ENCODE measurements at regions not wholly inside any gene's neighbourhood (a gene's known extent, or its start where the extent isn't known, plus 50 kb on each side); places are given as distances from the start of the nearest gene placed in this dataset.
A peak's percentile ranks its signal among the peaks of the same experiment; 100 is the strongest.
"Not testable (repeated sequence)": the region's sequence is repeated elsewhere in the genome, so short reads cannot be mapped to it uniquely, and the experiment has no call there.

DNA sequence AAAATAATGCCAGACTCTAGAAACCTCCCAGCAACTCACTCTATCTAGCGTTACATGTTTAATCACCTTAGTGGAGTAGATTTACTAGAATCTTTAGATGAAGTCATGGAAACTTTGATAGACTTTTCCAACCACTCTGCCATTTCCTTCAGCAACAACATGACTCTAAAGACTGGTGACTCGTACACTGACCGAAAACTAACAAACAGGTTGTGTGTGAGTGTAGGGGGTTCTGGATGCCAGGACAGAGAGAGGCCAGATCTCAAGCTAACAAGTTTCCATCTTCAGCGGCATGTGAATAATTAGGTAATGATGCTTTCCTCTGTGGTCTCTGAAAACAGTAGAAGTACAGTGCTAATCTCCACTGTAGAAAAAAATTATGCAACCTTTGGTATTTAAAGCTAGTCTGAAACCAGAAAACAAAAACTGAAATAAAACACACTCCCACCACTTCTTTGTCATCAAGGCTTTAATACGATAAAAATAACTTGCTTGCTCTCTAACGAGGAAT lies 286.4 kb downstream of the PRDM5 start:
- peak; percentile 10 for DNase-seq

DNA sequence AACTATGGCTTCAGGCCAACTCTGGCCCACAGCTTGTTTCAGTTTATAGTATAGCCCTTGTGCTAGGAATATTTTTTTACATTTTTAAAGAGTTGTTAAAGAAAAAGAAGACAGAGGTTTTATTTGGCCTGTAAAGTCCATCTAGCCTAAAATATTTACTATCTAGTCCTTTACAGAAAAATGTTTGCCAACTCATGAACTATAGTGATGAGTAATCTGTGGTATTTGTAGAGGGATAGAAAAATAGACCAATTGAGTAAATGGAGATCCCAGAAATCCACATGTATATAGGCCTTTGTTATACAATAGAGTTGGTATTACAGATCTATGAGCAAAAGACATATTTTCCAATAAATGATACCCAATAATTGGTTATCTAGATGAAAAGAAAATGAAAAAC lies 288.7 kb downstream of the PRDM5 start:
- peak; percentile 28 for DNase-seq

DNA sequence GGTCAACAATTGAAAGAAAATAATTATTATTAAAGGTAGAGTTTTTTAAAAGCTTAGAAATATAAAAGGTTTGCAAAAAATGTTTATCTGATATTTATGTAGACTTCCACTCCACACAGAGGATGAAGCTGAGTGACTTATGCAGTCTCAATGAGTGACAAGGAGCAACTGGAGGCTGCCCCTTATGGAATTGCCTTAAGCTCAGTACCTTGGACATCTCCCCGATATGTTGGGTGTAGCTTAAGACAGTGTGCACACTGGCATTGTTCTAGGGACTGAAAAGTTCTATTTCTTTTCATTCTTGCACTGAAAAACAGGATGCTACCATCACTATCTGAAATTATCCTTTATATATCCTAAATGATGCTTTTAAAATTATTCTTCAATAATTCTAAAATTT lies 292.1 kb downstream of the PRDM5 start:
- DNase-seq = peak; percentile 7

DNA sequence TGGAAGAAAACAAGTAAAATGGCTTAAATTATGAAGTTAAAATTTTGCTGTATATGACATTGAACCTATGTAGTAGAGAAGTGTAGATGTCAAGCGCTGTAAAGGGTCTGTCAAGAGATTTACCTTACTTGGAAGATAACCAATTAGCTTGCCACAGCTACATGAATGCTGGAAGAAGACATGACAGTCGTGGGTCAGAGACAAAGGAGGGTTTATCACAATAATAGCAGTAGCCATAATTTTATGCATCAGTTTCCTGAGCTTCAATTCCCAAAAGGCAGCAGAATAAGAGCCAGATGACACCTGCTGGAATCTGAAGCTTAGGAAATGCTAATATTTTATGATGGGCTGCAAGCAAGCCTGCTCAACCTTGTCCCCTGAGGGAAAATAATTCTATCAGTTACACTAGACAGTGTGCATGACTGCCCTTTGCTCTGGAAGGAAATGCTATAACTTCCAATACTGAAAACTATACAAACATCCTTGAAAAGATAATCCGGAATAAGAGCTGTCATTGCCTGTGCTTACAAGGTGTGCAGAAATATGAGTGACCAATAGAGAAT lies 292.9 kb downstream of the PRDM5 start:
- DNase-seq = no peak

DNA sequence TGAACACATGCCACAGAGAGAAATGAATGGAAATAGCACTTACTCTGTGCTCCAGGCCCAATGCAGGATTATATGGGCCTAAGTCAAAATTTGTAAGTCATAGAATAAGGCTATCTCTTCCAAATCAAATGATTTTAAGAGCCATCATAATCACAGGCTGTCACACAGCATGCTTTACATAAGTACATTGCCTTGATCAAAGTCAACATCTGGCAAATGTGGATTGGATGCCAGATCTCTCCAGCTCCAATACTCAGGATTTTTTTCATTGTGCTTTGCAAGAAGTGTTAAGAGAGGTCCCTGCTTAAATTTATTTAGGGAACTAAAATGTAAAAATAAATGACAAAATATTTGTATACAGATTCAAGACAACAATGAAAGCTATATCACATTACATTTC lies 299.9 kb downstream of the PRDM5 start:
- DNase-seq = no peak

DNA sequence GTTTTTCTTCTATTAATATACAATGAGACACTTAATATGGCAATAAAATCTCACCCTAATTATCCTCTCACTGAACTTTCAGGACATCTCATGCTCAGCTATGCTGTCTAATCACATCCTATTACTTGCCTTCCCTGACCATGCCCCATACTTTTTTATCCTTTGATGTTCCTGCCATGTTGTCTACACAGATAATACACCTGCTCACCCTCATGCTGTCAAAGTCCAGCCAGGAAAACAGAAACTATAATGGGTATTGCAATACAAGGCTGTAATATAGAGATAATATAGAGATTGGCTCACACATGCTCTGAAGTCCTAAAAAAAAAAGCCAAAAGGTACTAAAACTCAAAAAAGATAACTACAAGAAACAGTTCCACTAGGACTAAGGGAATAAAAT lies 305.4 kb downstream of the PRDM5 start:
- no peak for DNase-seq

DNA sequence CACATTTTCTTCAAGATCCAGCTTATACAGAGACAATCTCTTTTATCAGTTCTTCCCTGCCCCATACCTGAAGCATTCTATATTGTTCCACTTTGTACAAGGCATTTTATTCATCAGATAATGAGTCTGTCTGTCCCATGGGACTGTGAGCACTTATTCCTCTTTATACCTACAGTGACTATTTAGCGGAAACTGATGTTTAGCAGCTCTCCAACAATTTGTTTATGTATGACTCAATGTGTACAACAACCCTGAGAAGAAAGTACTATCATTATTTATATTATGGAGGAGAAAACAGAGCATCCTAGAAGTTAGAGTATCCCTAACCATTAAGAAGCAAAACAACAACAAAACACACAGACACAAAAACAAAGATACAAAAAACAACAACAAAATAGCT lies 306.5 kb downstream of the PRDM5 start:
- no peak for DNase-seq

DNA sequence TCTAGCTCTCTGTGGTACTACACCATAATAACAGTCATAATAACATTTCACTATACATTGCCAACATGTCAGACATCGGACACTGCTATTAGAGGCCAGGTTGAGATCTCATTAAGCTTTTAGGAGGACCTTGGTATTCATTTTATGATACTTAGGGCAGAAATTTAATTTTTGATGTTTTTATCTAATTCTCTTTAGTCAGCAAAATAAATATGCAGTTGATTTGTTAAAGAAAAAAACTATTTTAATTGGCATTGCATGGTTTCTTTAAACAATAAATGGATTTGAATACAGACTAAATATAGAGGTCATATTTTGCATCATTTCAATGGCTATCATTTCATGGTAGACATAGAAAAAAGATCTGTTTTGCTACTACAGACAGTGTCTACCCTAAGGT lies 308.7 kb downstream of the PRDM5 start:
- no peak for DNase-seq

DNA sequence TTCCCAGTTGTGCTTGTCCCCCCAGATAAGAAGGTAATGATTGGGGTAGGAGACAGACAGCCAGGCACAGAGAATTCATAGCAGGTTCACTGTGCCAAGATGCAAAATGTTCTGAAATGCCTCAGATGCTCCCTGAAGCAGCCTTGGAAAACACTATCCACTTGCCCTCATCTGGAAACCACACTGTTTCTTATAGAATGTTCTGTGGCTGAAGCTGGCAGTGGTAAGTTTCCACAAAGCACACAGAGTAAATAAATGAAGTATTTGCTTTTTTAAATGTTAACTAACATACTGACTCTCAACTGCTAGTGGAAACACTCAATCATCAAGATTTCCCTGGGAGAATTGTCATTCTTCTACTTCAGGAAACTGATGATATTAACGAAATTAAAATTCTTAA lies 311.4 kb downstream of the PRDM5 start:
- no peak for DNase-seq

DNA sequence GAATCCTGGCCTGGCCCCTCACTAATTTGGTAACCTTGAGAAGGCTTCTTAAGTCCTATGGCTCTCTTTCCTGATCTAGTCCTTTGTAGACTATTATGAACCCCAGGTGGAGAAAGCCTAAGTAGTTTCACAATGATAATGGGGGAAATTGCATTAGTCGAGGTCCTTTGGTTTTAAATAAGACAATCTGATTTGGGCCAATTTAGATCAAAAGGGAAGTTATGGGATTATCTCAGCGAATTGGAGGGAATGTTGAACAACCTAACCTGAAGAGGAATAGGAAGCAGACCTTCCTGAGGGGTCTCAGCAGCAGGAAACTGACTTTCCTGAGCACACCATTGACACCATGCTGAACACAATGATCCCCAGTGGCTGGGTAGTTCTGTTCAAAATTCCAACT lies 331.5 kb downstream of the PRDM5 start:
- no peak for DNase-seq

DNA sequence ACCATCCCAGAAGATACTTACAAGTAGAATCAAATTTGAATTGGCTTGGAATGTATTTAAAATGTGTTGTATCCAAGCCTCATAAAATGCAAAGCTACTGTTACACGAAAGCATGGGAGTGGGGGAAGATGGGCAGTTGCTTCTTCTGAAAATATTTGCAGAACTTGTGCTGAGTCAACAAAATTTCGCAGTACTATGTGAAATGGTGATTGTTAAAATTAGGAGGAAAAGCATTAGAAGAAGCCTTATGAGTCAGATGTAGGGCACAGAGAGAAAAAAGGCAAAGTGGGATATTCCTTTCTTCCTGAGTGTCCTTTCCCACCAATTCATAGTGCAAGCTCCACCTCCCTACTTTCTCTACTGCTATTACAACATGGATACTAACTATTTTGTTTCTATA lies 332.7 kb downstream of the PRDM5 start:
- no peak for DNase-seq

DNA sequence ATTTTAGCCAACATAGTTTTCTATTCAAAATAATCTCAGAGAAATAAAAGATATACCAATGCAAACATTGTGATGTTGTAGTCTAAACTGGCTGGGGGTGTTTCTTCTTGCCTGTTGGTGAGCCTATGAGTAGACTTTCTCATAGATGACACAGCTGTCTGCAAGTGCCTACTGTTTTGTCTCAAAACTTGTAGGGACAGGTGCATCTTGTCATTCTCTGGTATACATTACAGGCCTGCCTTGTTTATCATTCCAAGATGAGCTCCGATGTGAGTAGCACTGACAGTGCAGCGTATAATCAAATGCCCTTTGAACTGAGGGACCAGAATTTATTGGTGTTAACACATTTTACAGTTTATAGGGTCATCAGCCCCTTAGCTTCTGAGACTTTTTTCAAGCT lies 353.8 kb downstream of the PRDM5 start:
- DNase-seq = no peak

DNA sequence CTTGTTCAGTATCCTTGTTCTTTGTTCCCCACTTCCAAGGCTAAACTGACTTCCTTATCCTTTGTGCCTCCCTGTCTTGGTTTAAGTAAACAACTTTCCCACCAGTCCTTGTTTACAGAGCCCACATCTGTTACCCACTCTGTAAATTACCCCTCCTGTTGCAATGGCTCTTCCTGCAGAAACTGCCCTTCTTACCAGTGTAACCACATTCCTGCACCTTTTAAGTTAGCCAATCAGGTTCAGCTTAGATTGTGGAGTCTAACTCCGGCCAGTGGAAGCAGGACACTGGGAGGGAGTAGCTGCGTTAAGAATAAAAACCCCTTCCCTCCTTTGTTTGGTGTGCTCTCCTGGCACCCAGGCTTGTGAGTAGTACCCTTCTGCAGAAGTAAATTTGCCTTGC lies 360.9 kb downstream of the PRDM5 start:
- no peak for DNase-seq

DNA sequence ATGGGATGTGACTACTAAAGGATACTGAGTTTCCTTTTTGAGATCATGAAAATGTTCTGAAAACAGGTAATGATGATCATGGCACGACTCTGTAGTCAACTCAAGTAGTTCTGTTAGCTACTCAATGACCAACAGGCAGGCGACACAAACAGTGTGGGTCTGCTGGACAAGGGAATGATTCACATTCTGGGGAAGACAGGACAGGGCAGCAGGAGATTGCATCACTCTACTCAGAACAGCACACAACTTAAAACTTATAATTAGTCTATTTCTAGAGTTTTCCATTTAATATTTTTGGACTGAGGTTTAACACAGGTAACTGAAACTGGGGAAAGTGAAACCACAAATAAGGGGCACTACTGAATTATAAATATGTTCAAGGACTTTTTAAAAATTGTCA lies 365.2 kb downstream of the PRDM5 start:
- DNase-seq = peak; percentile 35

DNA sequence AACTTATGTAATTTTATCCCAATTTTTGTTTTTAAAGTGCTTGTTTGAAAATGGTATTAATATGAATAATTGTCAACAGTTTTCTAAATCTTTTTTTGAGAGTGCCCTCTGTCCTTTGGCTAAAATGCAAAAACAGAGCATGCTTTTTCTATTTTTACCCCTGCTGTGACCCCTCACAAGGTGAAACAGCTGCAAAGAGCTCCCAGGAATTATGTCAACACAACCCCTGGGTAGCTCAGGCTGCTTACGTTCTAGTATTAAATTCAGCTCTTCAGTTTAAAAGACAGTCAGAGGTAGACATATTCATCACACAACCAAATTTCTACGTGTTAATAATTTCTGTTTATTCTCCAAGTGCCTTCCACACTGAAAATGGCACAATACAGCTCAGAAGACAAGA lies 367.5 kb downstream of the PRDM5 start:
- DNase-seq = no peak

DNA sequence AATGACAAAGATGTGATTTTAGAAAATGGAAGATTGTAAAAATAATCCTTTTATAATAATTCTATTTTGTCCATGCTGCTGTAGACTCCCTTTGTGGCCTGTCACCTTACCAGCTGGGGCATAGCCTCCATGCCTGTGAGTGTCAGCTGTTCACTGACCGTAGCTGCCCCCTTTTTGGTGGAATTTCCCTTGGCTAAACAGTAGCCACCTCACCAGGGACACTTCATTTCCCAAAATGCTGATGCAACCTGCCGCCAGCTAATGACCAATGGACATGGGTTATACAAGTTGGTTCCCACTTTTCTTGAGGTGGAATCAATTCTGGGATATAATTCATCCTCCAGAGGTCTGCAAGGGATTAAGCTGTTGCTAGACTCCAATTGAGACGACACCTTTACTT lies 368.4 kb downstream of the PRDM5 start:
- DNase-seq = no peak

DNA sequence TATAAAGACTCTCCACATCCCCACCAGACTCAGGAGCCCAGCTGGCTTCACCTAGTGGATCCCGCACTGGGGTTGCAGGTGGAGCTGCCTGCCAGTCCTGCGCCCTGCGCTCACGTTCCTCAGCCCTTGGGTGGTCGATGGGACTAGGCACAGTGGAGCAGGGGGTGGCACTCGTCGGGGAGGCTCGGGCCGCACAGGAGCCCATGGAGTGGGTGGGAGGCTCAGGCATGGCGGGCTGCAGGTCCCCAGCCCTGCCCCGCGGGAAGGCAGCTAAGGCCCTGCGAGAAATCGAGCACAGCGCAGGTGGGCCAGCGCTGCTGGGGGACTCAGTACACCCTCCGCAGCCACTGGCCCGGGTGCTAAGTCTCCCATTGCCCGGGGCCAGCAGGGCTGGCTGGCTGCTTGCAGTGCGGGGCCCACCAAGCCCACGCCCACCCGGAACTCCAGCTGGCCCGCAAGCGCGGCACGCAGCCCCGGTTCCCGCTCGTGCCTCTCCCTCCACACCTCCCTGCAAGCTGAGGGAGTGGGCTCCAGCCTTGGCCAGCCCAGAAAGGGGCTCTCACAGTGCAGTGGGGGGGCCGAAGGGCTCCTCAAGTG lies 371.8 kb downstream of the PRDM5 start:
- not testable (repeated sequence) for DNase-seq

DNA sequence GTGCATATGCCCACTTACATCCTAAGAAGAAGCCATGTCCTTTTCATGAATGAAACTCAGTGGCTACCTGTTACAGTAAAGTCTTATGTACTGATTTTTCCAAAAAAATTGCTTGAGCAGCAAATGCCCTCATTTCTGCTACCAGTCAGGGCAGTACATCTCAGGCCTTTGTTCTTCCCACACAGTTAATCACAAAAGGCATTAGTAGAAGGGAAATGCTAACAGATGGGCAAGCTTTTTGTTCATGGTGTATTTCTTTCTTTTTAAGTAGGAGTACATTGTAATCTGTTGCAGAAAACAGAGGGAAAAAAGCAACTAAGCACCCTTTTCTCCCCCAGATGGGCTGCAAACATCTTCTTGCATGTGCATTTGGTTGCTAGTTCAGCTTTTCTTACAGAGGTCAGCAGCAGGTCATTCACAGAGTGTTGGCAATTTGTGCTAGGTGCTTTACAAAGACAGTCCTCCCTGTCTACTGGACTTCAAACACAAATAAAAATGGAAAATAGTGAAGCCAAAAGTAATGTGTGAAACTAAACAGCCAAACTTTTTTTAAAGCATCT lies 373.4 kb downstream of the PRDM5 start:
- no peak for DNase-seq

DNA sequence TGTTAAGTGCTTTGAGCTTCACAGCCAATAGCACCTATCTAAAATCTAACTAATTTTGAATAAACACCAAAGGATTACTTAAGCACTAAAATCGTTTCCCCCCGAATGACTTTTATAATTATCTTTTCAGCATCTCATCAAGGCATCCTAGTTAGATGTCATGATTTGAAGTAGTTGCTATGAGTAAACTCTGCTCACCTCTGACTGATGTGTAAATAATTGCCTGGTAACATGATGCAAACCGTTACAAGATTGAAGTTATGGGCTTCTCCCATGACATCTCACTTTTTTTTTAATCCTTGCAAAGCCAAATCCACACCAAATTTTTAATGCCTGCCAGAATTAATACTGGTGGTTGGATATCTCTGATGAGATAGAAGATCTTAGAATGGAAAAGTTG lies 377.1 kb downstream of the PRDM5 start:
- no peak for DNase-seq

DNA sequence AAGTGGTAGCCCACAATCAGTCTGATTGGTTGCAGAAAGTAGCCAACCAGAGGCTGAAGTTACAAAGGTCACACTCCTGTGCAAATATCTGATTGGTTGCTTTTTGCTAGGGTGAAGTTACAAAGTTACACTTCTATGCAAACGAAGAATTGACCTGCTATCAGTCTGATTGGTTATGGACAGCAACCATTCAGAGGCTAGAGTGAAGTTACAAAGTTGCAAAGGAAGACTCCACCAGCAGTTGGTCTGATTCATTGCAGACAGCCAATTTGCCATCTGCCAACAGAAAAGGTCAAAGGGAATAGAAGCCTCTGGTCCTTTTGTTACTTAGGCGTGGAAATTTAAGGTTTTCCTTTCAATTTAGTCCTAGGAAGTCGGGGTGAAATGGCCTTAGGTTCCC lies 377.7 kb downstream of the PRDM5 start:
- no peak for DNase-seq

DNA sequence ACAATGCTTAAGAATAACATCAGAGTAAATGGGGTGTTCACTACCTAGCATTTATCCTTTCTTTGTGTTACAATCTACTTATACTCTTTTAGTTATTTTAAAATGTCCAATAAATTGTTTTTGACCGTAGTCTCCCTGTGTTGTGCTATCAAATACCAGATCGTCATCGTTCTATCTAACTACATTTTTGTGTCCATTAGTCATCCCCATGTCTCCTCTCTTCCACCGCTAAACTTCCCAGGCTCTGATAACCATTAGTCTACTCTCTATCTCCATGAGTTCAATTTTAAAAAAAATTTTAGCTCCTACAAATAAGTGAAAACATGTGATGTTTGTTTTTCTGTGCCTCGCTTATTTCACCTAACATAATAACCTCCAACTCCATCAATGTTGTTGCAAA lies 381.9 kb downstream of the PRDM5 start:
- DNase-seq = peak; percentile 1

DNA sequence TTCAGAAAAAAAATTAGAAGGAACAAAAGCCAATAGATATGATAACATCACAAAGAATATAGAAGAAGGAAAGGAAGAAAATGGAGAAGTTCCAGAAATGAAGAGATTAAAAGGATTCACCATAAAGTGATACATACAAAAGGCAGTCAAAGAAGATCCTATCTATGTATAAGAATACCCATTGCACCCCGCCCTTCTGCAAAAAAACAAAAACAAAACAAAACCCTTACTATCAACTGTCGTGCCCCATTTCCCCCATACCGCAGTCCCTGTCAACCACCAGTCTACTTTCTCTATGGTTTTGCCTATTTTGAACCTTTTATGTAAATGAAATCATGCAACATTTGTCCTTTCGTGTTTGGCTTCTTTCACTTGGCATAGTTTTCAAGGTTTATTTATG lies 385.6 kb downstream of the PRDM5 start:
- no peak for DNase-seq

DNA sequence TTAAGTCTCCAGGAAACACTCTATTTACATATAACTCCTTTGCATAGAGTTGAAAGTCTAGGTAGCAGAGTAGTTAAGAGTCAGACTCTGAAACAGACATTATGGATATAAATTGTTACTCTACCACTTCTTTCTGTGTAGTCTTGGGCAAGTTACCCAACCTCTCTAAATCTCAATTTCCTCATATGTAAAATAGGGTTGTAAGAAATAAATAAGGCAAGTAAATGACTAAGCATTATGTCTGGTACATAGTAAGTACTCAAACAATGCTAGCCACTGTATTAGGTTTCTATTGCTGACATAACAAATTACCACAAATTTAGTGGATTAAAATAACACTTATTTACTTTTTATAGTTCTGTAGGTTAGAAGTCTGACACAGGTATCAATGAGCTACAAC lies 394.1 kb downstream of the PRDM5 start:
- DNase-seq = no peak

DNA sequence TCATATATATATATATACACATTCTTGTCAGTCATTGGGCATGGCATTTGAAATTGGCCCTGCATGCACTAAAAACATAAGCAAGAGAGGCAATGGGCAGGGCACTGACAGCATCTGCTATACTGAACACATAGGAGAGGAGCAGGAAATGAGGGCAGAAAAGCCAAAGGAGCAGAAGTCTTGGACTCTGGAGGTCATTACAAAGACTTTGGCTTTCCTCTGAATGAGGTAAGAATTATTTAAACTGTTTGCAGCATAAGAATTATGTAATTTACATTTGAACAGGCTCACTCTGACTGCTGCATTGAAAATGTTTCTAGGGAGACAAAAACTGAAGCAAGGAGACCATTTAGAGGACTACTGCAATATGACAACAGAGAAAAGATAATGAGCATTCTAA lies 396.5 kb downstream of the PRDM5 start:
- no peak for DNase-seq

DNA sequence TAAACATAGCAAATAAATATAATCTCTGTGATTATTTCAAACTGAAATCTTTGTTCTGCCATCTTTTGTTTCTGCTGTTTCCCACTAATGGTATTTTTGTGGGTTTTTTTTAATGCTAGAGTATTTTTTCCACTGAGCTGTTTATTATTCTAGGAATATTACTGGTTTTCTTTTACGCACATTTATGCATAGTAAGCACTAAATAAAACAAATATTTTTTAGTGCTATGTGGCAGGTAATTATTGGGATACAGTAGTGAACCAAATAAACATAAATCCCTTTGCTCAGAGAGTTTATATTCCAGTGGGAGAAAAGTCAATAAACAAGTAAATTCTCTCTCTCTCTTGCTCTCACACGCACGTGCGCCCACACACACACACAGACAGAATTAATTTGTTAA lies 397.4 kb downstream of the PRDM5 start:
- no peak for DNase-seq
